ENCODE measurements at regions not wholly inside any gene's neighbourhood (a gene's known extent, or its start where the extent isn't known, plus 50 kb on each side); places are given as distances from the start of the nearest gene placed in this dataset.

DNA sequence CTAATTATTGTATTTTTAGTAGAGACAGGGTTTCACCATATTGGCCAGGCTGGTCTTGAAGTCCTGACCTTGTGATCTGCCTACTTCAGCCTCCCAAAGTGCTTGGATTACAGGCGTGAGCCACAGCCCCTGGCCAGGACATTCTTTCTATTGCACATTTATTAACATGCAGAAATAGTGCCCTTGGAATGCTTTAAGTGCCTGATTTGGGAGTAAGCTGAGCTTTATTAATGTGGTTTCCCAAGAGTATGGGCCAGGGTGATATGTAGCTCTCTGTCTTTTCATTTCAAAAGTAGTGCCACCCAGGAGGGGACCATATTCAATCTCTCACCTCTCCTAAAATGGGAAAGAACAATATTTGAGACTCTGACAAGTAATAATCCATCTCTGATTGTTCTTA, 970.7 kb downstream of the KCNMA1 start:
- TF ChIP-seq ZZZ3 (IDR thresholded peaks at IDR 0.05) (no peak), POLR2A (conservative IDR thresholded peaks at IDR 0.05) (no peak), GTF2F1 (IDR thresholded peaks at IDR 0.05; ENCODE audit: low read depth, low read length) (no peak), POLR2AphosphoS2 (IDR thresholded peaks at IDR 0.05; ENCODE audit: low read length) (no peak), FOXM1 (IDR thresholded peaks at IDR 0.05; ENCODE audit: low read depth) (no peak), FOXM1 (CRISPR knock-in tag; IDR thresholded peaks at IDR 0.05; ENCODE audit: low read depth) (no peak), SMARCB1 (IDR thresholded peaks at IDR 0.05; ENCODE audit: insufficient read length, low read depth) (no peak), ZNF24 (IDR thresholded peaks at IDR 0.05) (no peak)
- TF ChIP-seq, protein P1, sequence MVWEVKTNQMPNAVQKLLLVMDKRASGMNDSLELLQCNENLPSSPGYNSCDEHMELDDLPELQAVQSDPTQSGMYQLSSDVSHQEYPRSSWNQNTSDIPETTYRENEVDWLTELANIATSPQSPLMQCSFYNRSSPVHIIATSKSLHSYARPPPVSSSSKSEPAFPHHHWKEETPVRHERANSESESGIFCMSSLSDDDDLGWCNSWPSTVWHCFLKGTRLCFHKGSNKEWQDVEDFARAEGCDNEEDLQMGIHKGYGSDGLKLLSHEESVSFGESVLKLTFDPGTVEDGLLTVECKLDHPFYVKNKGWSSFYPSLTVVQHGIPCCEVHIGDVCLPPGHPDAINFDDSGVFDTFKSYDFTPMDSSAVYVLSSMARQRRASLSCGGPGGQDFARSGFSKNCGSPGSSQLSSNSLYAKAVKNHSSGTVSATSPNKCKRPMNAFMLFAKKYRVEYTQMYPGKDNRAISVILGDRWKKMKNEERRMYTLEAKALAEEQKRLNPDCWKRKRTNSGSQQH (CRISPR knock-in tag; IDR thresholded peaks at IDR 0.05), result no peak
- TF ChIP-seq, protein P2, sequence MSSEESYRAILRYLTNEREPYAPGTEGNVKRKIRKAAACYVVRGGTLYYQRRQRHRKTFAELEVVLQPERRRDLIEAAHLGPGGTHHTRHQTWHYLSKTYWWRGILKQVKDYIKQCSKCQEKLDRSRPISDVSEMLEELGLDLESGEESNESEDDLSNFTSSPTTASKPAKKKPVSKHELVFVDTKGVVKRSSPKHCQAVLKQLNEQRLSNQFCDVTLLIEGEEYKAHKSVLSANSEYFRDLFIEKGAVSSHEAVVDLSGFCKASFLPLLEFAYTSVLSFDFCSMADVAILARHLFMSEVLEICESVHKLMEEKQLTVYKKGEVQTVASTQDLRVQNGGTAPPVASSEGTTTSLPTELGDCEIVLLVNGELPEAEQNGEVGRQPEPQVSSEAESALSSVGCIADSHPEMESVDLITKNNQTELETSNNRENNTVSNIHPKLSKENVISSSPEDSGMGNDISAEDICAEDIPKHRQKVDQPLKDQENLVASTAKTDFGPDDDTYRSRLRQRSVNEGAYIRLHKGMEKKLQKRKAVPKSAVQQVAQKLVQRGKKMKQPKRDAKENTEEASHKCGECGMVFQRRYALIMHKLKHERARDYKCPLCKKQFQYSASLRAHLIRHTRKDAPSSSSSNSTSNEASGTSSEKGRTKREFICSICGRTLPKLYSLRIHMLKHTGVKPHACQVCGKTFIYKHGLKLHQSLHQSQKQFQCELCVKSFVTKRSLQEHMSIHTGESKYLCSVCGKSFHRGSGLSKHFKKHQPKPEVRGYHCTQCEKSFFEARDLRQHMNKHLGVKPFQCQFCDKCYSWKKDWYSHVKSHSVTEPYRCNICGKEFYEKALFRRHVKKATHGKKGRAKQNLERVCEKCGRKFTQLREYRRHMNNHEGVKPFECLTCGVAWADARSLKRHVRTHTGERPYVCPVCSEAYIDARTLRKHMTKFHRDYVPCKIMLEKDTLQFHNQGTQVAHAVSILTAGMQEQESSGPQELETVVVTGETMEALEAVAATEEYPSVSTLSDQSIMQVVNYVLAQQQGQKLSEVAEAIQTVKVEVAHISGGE (CRISPR knock-in tag; IDR thresholded peaks at IDR 0.05), result no peak
- TF ChIP-seq, protein P3, sequence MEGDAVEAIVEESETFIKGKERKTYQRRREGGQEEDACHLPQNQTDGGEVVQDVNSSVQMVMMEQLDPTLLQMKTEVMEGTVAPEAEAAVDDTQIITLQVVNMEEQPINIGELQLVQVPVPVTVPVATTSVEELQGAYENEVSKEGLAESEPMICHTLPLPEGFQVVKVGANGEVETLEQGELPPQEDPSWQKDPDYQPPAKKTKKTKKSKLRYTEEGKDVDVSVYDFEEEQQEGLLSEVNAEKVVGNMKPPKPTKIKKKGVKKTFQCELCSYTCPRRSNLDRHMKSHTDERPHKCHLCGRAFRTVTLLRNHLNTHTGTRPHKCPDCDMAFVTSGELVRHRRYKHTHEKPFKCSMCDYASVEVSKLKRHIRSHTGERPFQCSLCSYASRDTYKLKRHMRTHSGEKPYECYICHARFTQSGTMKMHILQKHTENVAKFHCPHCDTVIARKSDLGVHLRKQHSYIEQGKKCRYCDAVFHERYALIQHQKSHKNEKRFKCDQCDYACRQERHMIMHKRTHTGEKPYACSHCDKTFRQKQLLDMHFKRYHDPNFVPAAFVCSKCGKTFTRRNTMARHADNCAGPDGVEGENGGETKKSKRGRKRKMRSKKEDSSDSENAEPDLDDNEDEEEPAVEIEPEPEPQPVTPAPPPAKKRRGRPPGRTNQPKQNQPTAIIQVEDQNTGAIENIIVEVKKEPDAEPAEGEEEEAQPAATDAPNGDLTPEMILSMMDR (IDR thresholded peaks at IDR 0.05 in 2 of 3, conservative IDR thresholded peaks at IDR 0.05 in 1 of 3; ENCODE audit: insufficient read depth in 2 of 3, low read depth in 1 of 3, low read length in 3 of 3), result no peak
- TF ChIP-seq, protein P4, sequence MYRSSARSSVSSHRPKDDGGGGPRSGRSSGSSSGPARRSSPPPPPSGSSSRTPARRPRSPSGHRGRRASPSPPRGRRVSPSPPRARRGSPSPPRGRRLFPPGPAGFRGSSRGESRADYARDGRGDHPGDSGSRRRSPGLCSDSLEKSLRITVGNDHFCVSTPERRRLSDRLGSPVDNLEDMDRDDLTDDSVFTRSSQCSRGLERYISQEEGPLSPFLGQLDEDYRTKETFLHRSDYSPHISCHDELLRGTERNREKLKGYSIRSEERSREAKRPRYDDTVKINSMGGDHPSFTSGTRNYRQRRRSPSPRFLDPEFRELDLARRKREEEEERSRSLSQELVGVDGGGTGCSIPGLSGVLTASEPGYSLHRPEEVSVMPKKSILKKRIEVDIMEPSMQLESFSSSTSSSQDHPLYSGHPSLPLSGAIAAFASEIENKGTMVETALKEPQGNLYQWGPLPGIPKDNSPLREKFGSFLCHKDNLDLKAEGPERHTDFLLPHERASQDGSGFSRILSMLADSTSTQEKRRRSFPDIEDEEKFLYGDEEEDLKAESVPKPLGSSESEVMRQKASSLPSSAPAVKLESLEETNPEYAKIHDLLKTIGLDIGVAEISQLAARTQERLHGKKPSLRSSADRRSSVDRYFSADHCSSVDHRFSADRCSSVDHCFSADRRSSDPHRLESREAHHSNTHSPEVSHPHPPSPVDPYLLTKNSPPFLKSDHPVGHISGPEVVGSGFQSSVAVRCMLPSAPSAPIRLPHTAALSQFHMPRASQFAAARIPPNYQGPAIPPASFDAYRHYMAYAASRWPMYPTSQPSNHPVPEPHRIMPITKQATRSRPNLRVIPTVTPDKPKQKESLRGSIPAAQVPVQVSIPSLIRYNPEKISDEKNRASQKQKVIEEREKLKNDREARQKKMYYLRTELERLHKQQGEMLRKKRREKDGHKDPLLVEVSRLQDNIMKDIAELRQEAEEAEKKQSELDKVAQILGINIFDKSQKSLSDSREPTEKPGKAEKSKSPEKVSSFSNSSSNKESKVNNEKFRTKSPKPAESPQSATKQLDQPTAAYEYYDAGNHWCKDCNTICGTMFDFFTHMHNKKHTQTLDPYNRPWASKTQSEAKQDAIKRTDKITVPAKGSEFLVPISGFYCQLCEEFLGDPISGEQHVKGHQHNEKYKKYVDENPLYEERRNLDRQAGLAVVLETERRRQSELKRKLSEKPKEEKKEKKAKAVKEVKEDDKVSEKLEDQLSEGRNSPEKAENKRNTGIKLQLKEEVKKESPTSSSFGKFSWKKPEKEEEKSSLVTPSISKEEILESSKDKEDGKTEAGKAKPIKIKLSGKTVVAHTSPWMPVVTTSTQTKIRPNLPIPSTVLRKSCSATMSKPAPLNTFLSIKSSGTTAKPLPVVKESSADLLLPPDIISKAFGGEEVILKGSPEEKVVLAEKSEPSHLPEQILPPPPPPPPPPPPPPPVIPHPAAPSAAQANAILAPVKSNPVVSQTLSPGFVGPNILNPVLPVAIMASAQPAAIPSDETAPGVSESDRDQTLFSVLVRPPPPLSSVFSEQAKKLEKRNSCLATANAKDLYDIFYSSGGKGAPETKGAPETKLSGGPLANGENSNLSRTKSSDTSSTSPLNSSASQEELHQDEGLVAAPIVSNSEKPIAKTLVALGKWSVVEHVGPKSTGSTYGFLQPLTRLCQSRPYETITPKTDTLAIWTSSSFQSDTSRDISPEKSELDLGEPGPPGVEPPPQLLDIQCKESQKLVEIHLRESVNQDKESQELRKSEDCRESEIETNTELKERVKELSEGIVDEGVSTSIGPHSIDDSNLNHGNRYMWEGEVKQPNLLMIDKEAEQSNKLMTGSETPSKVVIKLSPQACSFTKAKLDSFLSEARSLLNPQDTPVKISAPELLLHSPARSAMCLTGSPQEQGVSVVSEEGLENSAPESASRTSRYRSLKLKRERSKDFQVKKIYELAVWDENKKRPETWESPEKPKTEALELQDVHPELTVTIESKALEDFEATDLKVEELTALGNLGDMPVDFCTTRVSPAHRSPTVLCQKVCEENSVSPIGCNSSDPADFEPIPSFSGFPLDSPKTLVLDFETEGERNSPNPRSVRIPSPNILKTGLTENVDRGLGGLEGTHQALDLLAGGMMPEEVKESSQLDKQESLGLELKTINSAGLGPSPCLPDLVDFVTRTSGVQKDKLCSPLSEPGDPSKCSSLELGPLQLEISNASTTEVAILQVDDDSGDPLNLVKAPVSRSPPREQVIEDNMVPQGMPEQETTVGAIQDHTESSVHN (IDR thresholded peaks at IDR 0.05; ENCODE audit: borderline replicate concordance in 1 of 2, low read depth in 1 of 2), result no peak
- TF ChIP-seq, protein P5, sequence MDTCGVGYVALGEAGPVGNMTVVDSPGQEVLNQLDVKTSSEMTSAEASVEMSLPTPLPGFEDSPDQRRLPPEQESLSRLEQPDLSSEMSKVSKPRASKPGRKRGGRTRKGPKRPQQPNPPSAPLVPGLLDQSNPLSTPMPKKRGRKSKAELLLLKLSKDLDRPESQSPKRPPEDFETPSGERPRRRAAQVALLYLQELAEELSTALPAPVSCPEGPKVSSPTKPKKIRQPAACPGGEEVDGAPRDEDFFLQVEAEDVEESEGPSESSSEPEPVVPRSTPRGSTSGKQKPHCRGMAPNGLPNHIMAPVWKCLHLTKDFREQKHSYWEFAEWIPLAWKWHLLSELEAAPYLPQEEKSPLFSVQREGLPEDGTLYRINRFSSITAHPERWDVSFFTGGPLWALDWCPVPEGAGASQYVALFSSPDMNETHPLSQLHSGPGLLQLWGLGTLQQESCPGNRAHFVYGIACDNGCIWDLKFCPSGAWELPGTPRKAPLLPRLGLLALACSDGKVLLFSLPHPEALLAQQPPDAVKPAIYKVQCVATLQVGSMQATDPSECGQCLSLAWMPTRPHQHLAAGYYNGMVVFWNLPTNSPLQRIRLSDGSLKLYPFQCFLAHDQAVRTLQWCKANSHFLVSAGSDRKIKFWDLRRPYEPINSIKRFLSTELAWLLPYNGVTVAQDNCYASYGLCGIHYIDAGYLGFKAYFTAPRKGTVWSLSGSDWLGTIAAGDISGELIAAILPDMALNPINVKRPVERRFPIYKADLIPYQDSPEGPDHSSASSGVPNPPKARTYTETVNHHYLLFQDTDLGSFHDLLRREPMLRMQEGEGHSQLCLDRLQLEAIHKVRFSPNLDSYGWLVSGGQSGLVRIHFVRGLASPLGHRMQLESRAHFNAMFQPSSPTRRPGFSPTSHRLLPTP (IDR thresholded peaks at IDR 0.05; ENCODE audit: borderline replicate concordance, extremely low read depth, insufficient read length), result no peak
- TF ChIP-seq, protein P6, sequence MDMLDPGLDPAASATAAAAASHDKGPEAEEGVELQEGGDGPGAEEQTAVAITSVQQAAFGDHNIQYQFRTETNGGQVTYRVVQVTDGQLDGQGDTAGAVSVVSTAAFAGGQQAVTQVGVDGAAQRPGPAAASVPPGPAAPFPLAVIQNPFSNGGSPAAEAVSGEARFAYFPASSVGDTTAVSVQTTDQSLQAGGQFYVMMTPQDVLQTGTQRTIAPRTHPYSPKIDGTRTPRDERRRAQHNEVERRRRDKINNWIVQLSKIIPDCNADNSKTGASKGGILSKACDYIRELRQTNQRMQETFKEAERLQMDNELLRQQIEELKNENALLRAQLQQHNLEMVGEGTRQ (CRISPR knock-in tag; IDR thresholded peaks at IDR 0.05), result no peak

Data from K562 (cell line).